ENCODE measurements at regions not wholly inside any gene's neighbourhood (a gene's known extent, or its start where the extent isn't known, plus 50 kb on each side); places are given as distances from the start of the nearest gene placed in this dataset.

GRCh38 chr10:36354633-36355032 lies 712.5 kb upstream of the FZD8 start:
- no peak overlapping the region for H3K4me3 ChIP-seq (ENCODE audit: low read depth, low read length)
- TF ChIP-seq, protein P1, sequence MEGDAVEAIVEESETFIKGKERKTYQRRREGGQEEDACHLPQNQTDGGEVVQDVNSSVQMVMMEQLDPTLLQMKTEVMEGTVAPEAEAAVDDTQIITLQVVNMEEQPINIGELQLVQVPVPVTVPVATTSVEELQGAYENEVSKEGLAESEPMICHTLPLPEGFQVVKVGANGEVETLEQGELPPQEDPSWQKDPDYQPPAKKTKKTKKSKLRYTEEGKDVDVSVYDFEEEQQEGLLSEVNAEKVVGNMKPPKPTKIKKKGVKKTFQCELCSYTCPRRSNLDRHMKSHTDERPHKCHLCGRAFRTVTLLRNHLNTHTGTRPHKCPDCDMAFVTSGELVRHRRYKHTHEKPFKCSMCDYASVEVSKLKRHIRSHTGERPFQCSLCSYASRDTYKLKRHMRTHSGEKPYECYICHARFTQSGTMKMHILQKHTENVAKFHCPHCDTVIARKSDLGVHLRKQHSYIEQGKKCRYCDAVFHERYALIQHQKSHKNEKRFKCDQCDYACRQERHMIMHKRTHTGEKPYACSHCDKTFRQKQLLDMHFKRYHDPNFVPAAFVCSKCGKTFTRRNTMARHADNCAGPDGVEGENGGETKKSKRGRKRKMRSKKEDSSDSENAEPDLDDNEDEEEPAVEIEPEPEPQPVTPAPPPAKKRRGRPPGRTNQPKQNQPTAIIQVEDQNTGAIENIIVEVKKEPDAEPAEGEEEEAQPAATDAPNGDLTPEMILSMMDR (IDR thresholded peaks at IDR 0.05; ENCODE audit: low read depth, low read length, missing control alignments) = no peak
- DNase-seq (ENCODE audit: low read depth) = no peak
- in situ Hi-C loops (cut with HindIII; ENCODE audit: low sequenced_read_pairs) = no loop called here

DNA sequence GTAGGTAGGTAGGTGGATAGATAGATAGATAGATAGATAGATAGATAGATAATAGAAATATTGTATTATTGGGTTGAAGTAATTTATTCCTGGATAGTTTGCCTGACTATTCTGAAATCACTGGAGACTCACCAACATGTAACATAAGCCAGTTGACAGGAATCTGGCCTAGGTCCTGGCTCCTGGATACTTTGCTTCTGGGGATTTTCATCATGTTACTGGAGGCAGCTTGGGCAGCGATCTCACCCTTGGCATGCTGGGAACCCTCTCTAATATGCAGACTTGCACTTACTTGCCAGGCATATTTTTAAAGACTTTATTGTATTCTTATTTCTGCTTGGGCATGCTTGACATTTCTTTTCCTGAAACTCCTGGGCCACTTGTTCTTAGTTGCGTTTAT lies 709.1 kb upstream of the FZD8 start:
- in situ Hi-C loops (cut with HindIII; ENCODE audit: low sequenced_read_pairs) = no loop called here
- DNase-seq (ENCODE audit: low read depth) = no peak

GRCh38 chr10:36349445-36350078 lies 707.5 kb upstream of the FZD8 start:
- in situ Hi-C loops (cut with HindIII; ENCODE audit: low sequenced_read_pairs) = no loop called here
- DNase-seq (ENCODE audit: low read depth) = peak; percentile 33
- TF ChIP-seq, protein P1 (IDR thresholded peaks at IDR 0.05; ENCODE audit: low read depth, low read length, missing control alignments) = no peak
- no peak overlapping the region for H3K4me3 ChIP-seq (ENCODE audit: low read depth, low read length)

More for the DNA sequence above, 709.1 kb upstream of the FZD8 start:
- H3K4me3 ChIP-seq (ENCODE audit: low read depth, low read length) = no peak overlapping the region
- TF ChIP-seq, protein P1 (IDR thresholded peaks at IDR 0.05; ENCODE audit: low read depth, low read length, missing control alignments) = no peak

GRCh38 chr10:36345807-36346206 lies 703.7 kb upstream of the FZD8 start:
- DNase-seq (ENCODE audit: low read depth) = no peak
- in situ Hi-C loops (cut with HindIII; ENCODE audit: low sequenced_read_pairs) = no loop called here

GRCh38 chr10:36345175-36345533 lies 703.1 kb upstream of the FZD8 start:
- no peak for DNase-seq (ENCODE audit: low read depth)
- in situ Hi-C loops (cut with HindIII; ENCODE audit: low sequenced_read_pairs) = no loop called here
- TF ChIP-seq, protein P1 (IDR thresholded peaks at IDR 0.05; ENCODE audit: low read depth, low read length, missing control alignments) = no peak
- no peak overlapping the region for H3K4me3 ChIP-seq (ENCODE audit: low read depth, low read length)

More at GRCh38 chr10:36345807-36346206, 703.7 kb upstream of the FZD8 start:
- no peak overlapping the region for H3K4me3 ChIP-seq (ENCODE audit: low read depth, low read length)
- TF ChIP-seq, protein P1 (IDR thresholded peaks at IDR 0.05; ENCODE audit: low read depth, low read length, missing control alignments) = no peak

DNA sequence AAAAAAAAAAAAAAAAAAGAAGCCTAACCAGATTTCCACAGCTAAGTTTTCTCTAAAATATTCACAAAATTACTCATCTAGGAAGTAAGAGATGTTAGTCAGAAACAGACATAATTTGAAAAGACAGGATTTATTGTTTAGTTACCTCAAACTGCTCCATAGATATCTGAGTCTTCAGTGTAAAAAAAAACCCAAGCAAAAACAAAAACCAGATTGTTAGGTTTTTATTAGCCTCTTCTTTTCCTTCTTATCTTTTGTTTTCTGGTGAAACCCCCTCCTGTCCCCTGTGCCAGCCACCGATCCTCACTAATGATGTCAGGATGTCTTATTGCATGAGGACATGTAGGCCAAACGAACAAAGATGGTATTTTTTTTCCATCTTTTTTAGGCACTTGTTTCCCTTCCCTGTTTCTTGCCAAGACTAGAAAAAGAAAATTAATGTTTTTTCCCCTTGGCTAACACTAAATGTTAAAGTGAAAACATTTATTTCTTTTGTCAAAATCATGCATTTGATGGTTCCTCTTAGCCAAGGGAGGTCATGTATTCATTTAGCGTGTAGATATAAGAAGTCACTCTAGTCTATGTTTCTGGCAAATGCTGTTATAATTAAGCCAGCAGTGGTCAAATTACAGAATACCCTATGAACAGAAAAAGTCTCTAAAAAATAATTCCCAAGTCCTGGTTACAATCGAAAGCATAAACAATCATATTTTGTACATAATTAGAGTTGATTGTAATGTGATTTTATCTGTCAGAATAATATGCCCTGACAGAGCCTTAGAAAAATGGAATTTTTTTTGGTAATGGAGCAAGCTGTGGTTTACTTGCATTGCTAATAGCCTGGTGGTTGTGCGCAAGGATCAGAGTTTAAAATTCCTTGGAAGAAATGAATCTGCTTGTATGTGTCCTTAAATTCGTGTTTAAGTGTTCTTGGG lies 702.4 kb upstream of the FZD8 start:
- no peak for DNase-seq (ENCODE audit: low read depth)
- no peak overlapping the region for H3K4me3 ChIP-seq (ENCODE audit: low read depth, low read length)
- in situ Hi-C loops (cut with HindIII; ENCODE audit: low sequenced_read_pairs) = no loop called here
- TF ChIP-seq, protein P1 (IDR thresholded peaks at IDR 0.05; ENCODE audit: low read depth, low read length, missing control alignments) = no peak

Measured in astrocyte of the cerebellum (primary cell).